ENCODE measurements at regions not wholly inside any gene's neighbourhood (a gene's known extent, or its start where the extent isn't known, plus 50 kb on each side); places are given as distances from the start of the nearest gene placed in this dataset.

- no peak for TF ChIP-seq CTCF (IDR thresholded peaks at IDR 0.05; ENCODE audit: low read depth, low read length, poor library complexity, severe bottlenecking)
- no peak for TF ChIP-seq EZH2phosphoT487 (IDR thresholded peaks at IDR 0.05; ENCODE audit: borderline replicate concordance, low read length)
Measured at GRCh38 chr10:3523309-3524050, 261.5 kb downstream of the KLF6 start.
